ENCODE measurements at regions not wholly inside any gene's neighbourhood (a gene's known extent, or its start where the extent isn't known, plus 50 kb on each side); places are given as distances from the start of the nearest gene placed in this dataset.
"Not testable (repeated sequence)": the region's sequence is repeated elsewhere in the genome, so short reads cannot be mapped to it uniquely, and the experiment has no call there.

GRCh38 chr7:131720703-131721102, 164.3 kb upstream of the PODXL start:
- DNase-seq = no peak

GRCh38 chr7:131717181-131717580, 160.8 kb upstream of the PODXL start:
- no peak for DNase-seq

GRCh38 chr7:131699323-131699722, 142.9 kb upstream of the PODXL start:
- DNase-seq = no peak

- peak; percentile 18 for DNase-seq
These were observed 135.9 kb upstream of the PODXL start for GRCh38 chr7:131692131-131692960.

- no peak for DNase-seq
These were observed 135.2 kb upstream of the PODXL start for GRCh38 chr7:131691454-131692130.

- DNase-seq = no peak
These were observed 134.0 kb upstream of the PODXL start for GRCh38 chr7:131690441-131690840.

GRCh38 chr7:131689662-131690234, 133.3 kb upstream of the PODXL start:
- no peak for DNase-seq

- peak; percentile 56 for DNase-seq
These were observed 132.6 kb upstream of the PODXL start for GRCh38 chr7:131688738-131689661.

GRCh38 chr7:131687296-131687695, 130.9 kb upstream of the PODXL start:
- DNase-seq = no peak

GRCh38 chr7:131686833-131687232, 130.4 kb upstream of the PODXL start:
- DNase-seq = no peak

- no peak for DNase-seq
These were observed 127.2 kb upstream of the PODXL start for GRCh38 chr7:131683536-131684125.

GRCh38 chr7:131681961-131682360, 125.5 kb upstream of the PODXL start:
- DNase-seq = no peak

- not testable (repeated sequence) for DNase-seq
These were observed 122.6 kb upstream of the PODXL start for GRCh38 chr7:131679071-131679470.

GRCh38 chr7:131676850-131677249, 120.4 kb upstream of the PODXL start:
- not testable (repeated sequence) for DNase-seq

GRCh38 chr7:131674131-131674530, 117.7 kb upstream of the PODXL start:
- no peak for DNase-seq

- no peak for DNase-seq
These were observed 117.1 kb upstream of the PODXL start for GRCh38 chr7:131673576-131673975.

GRCh38 chr7:131670406-131670805, 114.0 kb upstream of the PODXL start:
- no peak for DNase-seq

GRCh38 chr7:131667699-131668098, 111.3 kb upstream of the PODXL start:
- no peak for DNase-seq

GRCh38 chr7:131665021-131665420, 108.6 kb upstream of the PODXL start:
- no peak for DNase-seq

GRCh38 chr7:131664570-131664969, 108.1 kb upstream of the PODXL start:
- no peak for DNase-seq

GRCh38 chr7:131662301-131662873, 106.0 kb upstream of the PODXL start:
- not testable (repeated sequence) for DNase-seq

- no peak for DNase-seq
These were observed 101.5 kb upstream of the PODXL start for GRCh38 chr7:131657881-131658280.

All from activated CD8-positive, alpha-beta memory T cell treated with anti-CD3 and anti-CD28 coated beads, Interleukin-2, amount 50 U/mL, for 4 hours (primary cell).